SK-N-SH (cell line): ENCODE measurements at regions not wholly inside any gene's neighbourhood (a gene's known extent, or its start where the extent isn't known, plus 50 kb on each side); places are given as distances from the start of the nearest gene placed in this dataset.

ENCODE experiments used
- CTCF ChIP-seq: fragments of 200-600 bp; sonication (generic); IDR thresholded peaks from 2 replicates; pipeline ENCODE4 v1.6.1; 2017; ENCODE audit warnings: antibody characterized with exemption, mild to moderate bottlenecking, moderate library complexity
- EP300 ChIP-seq, 2 experiments: IDR thresholded peaks; 2 replicates each; pipeline versions ENCODE4 v1.4.0 to v1.6.1; 2012; ENCODE audit warnings: borderline replicate concordance in 1 of 2, low read depth in 1 of 2, low read length in 1 of 2
- GABPA ChIP-seq: IDR thresholded peaks from 2 replicates; pipeline ENCODE4 v1.4.0; 2012; ENCODE audit warnings: low read depth, mild to moderate bottlenecking
- MXI1 ChIP-seq: IDR thresholded peaks from 2 replicates; pipeline ENCODE4 v1.6.1; 2012; ENCODE audit warnings: mild to moderate bottlenecking, low read depth, low read length, improper control_type of control experiment
- NFIC ChIP-seq: IDR thresholded peaks from 2 replicates; pipeline ENCODE4 v1.4.0; 2012; ENCODE audit warnings: borderline replicate concordance
- NRF1 ChIP-seq: IDR thresholded peaks from 2 replicates; pipeline ENCODE4 v1.6.1; 2012; ENCODE audit warnings: low read depth, mild to moderate bottlenecking, low read length
- PBX3 ChIP-seq: IDR thresholded peaks from 2 replicates; pipeline ENCODE4; 2012
- RAD21 ChIP-seq: IDR thresholded peaks from 2 replicates; pipeline ENCODE4 v1.6.1; 2012; ENCODE audit warnings: mild to moderate bottlenecking, low read length
- REST ChIP-seq: IDR thresholded peaks from 2 replicates; pipeline ENCODE4 v1.6.1; 2012; ENCODE audit warnings: mild to moderate bottlenecking, low read depth, low read length, moderate library complexity
- RXRA ChIP-seq: IDR thresholded peaks from 2 replicates; pipeline ENCODE4 v1.4.0; 2012; ENCODE audit warnings: low read depth, mild to moderate bottlenecking, borderline replicate concordance
- SMC3 ChIP-seq: IDR thresholded peaks from 2 replicates; pipeline ENCODE4 v1.6.1; 2012; ENCODE audit warnings: low read depth, low read length, improper control_type of control experiment
- TCF12 ChIP-seq: IDR thresholded peaks from 2 replicates; pipeline ENCODE4 v1.4.0; 2012

GRCh38 chr13:34153428-34154180, 335.7 kb downstream of the RFC3 start:
- TF ChIP-seq CTCF (peak; percentile 21; the same call in 1 of the 2 replicates), SMC3 (no peak), PBX3 (no peak), RAD21 (no peak), NRF1 (no peak), NFIC (no peak), GABPA (no peak), REST (no peak), MXI1 (no peak), TCF12 (no peak), RXRA (no peak), EP300 (IDR thresholded peaks at IDR 0.05; ENCODE audit: borderline replicate concordance in 1 of 2, low read depth in 1 of 2, low read length in 1 of 2) (no peak)
